LNCaP clone FGC (cell line): ENCODE measurements at regions not wholly inside any gene's neighbourhood (a gene's known extent, or its start where the extent isn't known, plus 50 kb on each side); places are given as distances from the start of the nearest gene placed in this dataset.

Experiments
- DNase-seq: peaks from one replicate; pipeline ENCODE4 v3.0.0-alpha.2; 2011; ENCODE audit warnings: low read depth
- H3K4me3 ChIP-seq: 2 replicates; pipeline ENCODE4 v1.5.1; 2011; ENCODE audit warnings: mild to moderate bottlenecking, low read depth, low read length, control low read depth
- TF ChIP-seq, protein P1 (sequence below): IDR thresholded peaks from 2 replicates; pipeline ENCODE4 v1.5.1; 2012; ENCODE audit warnings: mild to moderate bottlenecking; ENCODE audit not compliant: control insufficient read depth, insufficient read depth; ENCODE audit errors: extremely low read depth

DNA sequence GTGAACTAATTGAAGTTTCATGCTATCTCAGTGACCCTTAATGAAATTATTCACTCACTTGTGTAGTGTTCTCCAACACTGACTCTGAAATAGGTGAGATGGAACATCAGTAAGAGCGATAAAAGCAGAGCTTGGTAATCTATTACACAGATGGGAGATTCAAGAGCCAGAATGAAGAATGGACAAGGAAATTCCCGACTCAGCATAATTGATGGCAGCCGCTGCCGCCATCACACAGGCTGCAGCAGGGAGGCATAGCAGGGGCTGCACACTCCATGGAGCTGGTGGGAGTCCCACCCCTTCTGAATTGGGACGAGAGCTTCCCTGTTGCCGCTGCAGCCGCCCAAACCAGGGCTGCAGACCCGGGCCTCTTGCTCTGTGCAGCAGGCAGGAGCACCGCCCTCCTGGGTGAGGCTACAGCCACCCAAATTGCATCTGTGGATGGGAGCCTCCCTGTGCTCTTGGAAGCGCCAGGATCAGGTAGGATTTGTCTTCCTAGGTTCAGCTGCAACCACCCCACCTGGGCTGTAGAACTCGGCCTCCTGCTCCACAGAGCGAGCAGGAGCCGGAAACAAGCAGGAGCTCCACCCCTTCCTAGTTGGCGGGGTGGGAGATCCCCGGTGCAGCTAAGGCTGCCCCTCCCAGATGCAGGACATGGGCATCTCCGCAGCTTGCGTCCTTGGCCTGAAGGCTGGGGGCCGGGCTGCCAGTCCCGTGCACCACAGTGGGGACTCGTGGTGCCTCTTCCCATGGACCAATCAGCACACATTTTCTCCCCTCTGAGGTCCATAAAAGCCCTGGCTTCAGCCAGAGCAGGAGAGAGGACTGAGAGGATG is 535.1 kb upstream of the LUZP2 start:
- DNase-seq, result no peak
- TF ChIP-seq, protein P1, sequence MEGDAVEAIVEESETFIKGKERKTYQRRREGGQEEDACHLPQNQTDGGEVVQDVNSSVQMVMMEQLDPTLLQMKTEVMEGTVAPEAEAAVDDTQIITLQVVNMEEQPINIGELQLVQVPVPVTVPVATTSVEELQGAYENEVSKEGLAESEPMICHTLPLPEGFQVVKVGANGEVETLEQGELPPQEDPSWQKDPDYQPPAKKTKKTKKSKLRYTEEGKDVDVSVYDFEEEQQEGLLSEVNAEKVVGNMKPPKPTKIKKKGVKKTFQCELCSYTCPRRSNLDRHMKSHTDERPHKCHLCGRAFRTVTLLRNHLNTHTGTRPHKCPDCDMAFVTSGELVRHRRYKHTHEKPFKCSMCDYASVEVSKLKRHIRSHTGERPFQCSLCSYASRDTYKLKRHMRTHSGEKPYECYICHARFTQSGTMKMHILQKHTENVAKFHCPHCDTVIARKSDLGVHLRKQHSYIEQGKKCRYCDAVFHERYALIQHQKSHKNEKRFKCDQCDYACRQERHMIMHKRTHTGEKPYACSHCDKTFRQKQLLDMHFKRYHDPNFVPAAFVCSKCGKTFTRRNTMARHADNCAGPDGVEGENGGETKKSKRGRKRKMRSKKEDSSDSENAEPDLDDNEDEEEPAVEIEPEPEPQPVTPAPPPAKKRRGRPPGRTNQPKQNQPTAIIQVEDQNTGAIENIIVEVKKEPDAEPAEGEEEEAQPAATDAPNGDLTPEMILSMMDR, result no peak
- H3K4me3 ChIP-seq, result no peak overlapping the region

DNA sequence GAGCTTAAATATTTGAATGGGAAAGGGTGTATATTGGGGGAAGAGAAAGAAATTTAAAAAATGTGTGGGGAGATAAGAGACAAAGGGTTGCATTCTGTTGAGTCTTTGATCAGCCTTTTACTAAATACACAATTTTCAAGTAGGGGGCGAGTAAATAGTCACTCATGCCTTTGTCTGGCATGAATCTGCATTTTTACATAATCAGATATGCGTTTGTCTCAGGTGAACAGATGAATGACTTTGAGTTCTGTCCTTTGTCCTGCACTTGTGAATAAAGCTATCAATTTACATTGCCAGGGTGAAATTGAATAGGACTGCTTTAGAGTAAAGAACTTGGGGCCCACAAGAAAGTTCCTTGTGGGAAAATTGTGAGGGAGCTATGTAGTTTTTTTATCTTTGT is 523.6 kb upstream of the LUZP2 start:
- no peak overlapping the region for H3K4me3 ChIP-seq
- TF ChIP-seq, protein P1, result no peak
- DNase-seq, result no peak

DNA sequence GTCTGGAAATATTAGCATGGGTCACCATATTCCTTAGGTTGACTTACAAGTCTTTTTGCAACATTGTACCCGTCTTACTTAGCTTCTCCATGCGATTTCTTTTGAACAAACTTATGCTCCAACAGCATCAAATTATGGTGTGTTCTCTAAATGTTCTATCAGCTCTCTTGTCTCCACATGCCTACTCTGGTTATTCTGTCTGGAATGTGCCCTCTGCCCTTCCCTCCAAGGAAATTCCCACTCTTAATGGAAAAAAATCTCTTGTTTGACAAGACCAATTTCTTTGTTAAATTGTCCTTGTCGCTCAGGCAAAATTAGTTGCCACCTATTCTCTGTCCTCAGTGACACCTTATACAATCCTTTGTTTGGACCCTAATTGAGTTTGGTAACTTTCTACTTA is 522.8 kb upstream of the LUZP2 start:
- TF ChIP-seq, protein P1, result no peak
- no peak for DNase-seq
- H3K4me3 ChIP-seq, result no peak overlapping the region

DNA sequence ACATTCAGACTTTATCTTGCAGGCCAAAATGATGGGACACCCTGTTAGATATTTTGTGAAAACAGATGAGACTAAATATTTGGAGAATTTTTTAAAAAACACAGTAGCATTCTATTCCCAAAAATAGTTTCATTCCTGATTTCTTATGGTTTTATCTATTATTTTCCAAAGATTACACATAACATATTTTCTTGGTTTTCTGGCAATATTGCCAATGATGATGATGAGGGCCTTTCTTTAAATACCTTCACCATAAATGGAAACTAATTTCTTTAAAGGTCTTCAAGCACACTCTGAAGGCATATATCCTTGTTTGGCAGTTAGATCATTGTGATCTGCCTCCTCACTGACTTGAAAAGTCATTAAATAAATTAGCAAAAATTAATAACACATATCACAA is 522.3 kb upstream of the LUZP2 start:
- no peak overlapping the region for H3K4me3 ChIP-seq
- DNase-seq, result no peak
- TF ChIP-seq, protein P1, result no peak

DNA sequence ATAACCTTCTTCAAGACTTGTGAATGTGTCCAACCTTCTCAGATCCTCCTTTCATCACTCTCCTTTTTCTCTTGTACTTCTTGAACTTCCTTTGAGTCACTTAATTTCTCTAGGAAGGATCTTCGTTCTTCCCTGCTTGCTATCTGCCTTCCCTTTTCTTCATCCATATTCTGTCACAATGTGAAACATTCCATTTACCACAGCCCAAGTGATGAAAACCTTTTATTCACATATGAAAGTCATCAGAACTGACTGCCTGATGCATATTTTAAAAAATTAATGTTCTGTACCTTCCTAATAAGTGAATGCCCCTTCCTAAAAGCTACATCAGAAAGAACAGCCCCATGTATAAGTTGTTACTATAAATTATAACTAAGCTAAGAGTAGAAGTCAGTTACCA is 520.4 kb upstream of the LUZP2 start:
- H3K4me3 ChIP-seq, result no peak overlapping the region
- TF ChIP-seq, protein P1, result no peak
- DNase-seq, result no peak

DNA sequence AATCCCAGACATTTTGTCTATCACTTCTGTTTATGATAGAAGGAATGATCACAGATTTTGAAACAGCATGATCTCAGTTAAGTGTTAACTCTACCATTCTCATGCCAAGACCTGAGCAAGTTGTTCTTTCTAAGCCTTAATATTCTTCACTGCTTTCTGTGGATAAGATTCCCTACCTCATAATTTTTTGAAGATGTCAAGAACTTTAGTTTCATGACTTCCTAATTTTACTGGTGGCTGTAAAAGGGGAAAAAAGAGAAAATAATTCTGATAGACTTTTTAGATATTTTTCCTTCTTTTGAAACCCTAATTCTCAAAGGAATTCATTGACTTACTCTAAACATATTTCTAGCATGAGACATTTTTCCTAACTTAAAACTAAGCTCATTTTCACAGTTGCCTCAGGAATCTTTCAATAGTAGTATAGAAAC is 520.0 kb upstream of the LUZP2 start:
- TF ChIP-seq, protein P1, result no peak
- no peak for DNase-seq
- no peak overlapping the region for H3K4me3 ChIP-seq
